GM23248 (cell line): ENCODE measurements at regions not wholly inside any gene's neighbourhood (a gene's known extent, or its start where the extent isn't known, plus 50 kb on each side); places are given as distances from the start of the nearest gene placed in this dataset.

ENCODE experiments used
- EZH2 ChIP-seq: fragments of 200-600 bp; sonication (generic); IDR thresholded peaks from 2 replicates; pipeline ENCODE4 v1.6.1; 2018; ENCODE audit warnings: antibody characterized with exemption, mild to moderate bottlenecking; ENCODE audit not compliant: insufficient read depth, poor library complexity, severe bottlenecking
- EZH2phosphoT487 ChIP-seq: fragments of 200-600 bp; sonication (generic); IDR thresholded peaks from 2 replicates; pipeline ENCODE4 v1.6.1; 2018; ENCODE audit warnings: antibody characterized with exemption, moderate library complexity, mild to moderate bottlenecking, low read depth; ENCODE audit not compliant: insufficient read depth

- TF ChIP-seq EZH2phosphoT487: no peak
- TF ChIP-seq EZH2: no peak
These were observed 80.3 kb upstream of the PUDP start for GRCh38 chrX:7228226-7228625.
